Neural cell (in vitro differentiated cells): ENCODE measurements at regions not wholly inside any gene's neighbourhood (a gene's known extent, or its start where the extent isn't known, plus 50 kb on each side); places are given as distances from the start of the nearest gene placed in this dataset.

ENCODE experiments used
- CTCF ChIP-seq: fragments of 450-650 bp; IDR thresholded peaks from 2 replicates; pipeline ENCODE4 v1.5.1; 2014; ENCODE audit warnings: antibody characterized with exemption, mild to moderate bottlenecking, moderate library complexity; ENCODE audit not compliant: poor library complexity, severe bottlenecking
- EP300 ChIP-seq: fragments of 450-650 bp; conservative IDR thresholded peaks from 2 replicates; pipeline ENCODE4 v1.6.1; 2014; ENCODE audit warnings: antibody characterized with exemption, mild to moderate bottlenecking, moderate library complexity; ENCODE audit not compliant: poor library complexity, severe bottlenecking
- EZH2 ChIP-seq: fragments of 200-600, 300-800 bp; shearing (Covaris generic), sonication (generic); IDR thresholded peaks from 2 replicates; pipeline ENCODE4 v1.6.1; 2014; ENCODE audit warnings: antibody characterized with exemption, low read length, borderline replicate concordance, mild to moderate bottlenecking; ENCODE audit not compliant: insufficient read depth, poor library complexity, severe bottlenecking
- MXI1 ChIP-seq: fragments of 450-650 bp; conservative IDR thresholded peaks from 2 replicates; pipeline ENCODE4 v1.6.1; 2014; ENCODE audit warnings: antibody characterized with exemption, mild to moderate bottlenecking; ENCODE audit not compliant: poor library complexity, severe bottlenecking
- POLR2AphosphoS5 ChIP-seq: IDR thresholded peaks from 2 replicates; pipeline ENCODE4 v1.6.1; 2012
- RAD21 ChIP-seq: fragments of 450-650 bp; conservative IDR thresholded peaks from 2 replicates; pipeline ENCODE4 v1.6.1; 2014; ENCODE audit warnings: antibody characterized with exemption, mild to moderate bottlenecking, moderate library complexity
- REST ChIP-seq: IDR thresholded peaks from 2 replicates; pipeline ENCODE4 v1.6.1; 2012; ENCODE audit warnings: borderline replicate concordance
- SMC3 ChIP-seq: fragments of 450-650 bp; conservative IDR thresholded peaks from 2 replicates; pipeline ENCODE4 v1.6.1; 2014; ENCODE audit warnings: antibody characterized with exemption, mild to moderate bottlenecking, moderate library complexity; ENCODE audit not compliant: poor library complexity
- TAF1 ChIP-seq: IDR thresholded peaks from 2 replicates; pipeline ENCODE4 v1.6.1; 2012; ENCODE audit warnings: low read depth

- no peak for TF ChIP-seq CTCF
- TF ChIP-seq RAD21, result no peak
- TF ChIP-seq SMC3, result no peak
- no peak for TF ChIP-seq EZH2
- no peak for TF ChIP-seq REST
- TF ChIP-seq POLR2AphosphoS5, result no peak
- no peak for TF ChIP-seq MXI1
- no peak for TF ChIP-seq TAF1
- TF ChIP-seq EP300, result no peak
These were observed 1007.4 kb downstream of the TTLL7 start for GRCh38 chr1:82991569-82991968.
